ENCODE measurements at regions not wholly inside any gene's neighbourhood (a gene's known extent, or its start where the extent isn't known, plus 50 kb on each side); places are given as distances from the start of the nearest gene placed in this dataset.
A peak's percentile ranks its signal among the peaks of the same experiment; 100 is the strongest.

- no peak for DNase-seq
These were observed 53.4 kb upstream of the NAV3 start for GRCh38 chr12:77777274-77777673.

- no peak for DNase-seq
These were observed 55.9 kb upstream of the NAV3 start for GRCh38 chr12:77774761-77775160.

- no peak for DNase-seq
These were observed 57.9 kb upstream of the NAV3 start for GRCh38 chr12:77772676-77773298.

GRCh38 chr12:77768558-77768957 lies 62.1 kb upstream of the NAV3 start:
- no peak for DNase-seq

- no peak for DNase-seq
These were observed 62.8 kb upstream of the NAV3 start for GRCh38 chr12:77767756-77768343.

- DNase-seq: no peak
These were observed 63.4 kb upstream of the NAV3 start for GRCh38 chr12:77767335-77767734.

- no peak for DNase-seq
These were observed 64.5 kb upstream of the NAV3 start for GRCh38 chr12:77766224-77766623.

GRCh38 chr12:77761286-77761685 lies 69.4 kb upstream of the NAV3 start:
- DNase-seq: no peak

GRCh38 chr12:77760271-77761025 lies 70.2 kb upstream of the NAV3 start:
- DNase-seq: no peak

- DNase-seq: no peak
These were observed 76.6 kb upstream of the NAV3 start for GRCh38 chr12:77754086-77754485.

GRCh38 chr12:77751939-77752338 lies 78.8 kb upstream of the NAV3 start:
- no peak for DNase-seq

- DNase-seq: peak; percentile 95
These were observed 84.6 kb upstream of the NAV3 start for GRCh38 chr12:77746096-77746495.

- peak; percentile 71 for DNase-seq
These were observed 85.1 kb upstream of the NAV3 start for GRCh38 chr12:77745624-77746023.

- DNase-seq: peak; percentile 85
These were observed 88.1 kb upstream of the NAV3 start for GRCh38 chr12:77742631-77743030.

- no peak for DNase-seq
These were observed 88.6 kb upstream of the NAV3 start for GRCh38 chr12:77741974-77742517.

GRCh38 chr12:77736219-77736965 lies 94.3 kb upstream of the NAV3 start:
- no peak for DNase-seq

GRCh38 chr12:77734214-77734883 lies 96.3 kb upstream of the NAV3 start:
- no peak for DNase-seq

- DNase-seq: no peak
These were observed 102.7 kb upstream of the NAV3 start for GRCh38 chr12:77728018-77728417.

- DNase-seq: no peak
These were observed 103.2 kb upstream of the NAV3 start for GRCh38 chr12:77727442-77728001.

- DNase-seq: no peak
These were observed 105.1 kb upstream of the NAV3 start for GRCh38 chr12:77725611-77726010.

GRCh38 chr12:77724367-77724957 lies 106.2 kb upstream of the NAV3 start:
- peak; percentile 83 for DNase-seq

GRCh38 chr12:77723308-77723707 lies 107.4 kb upstream of the NAV3 start:
- DNase-seq: no peak
